BLaER1 (cell line): ENCODE measurements at regions not wholly inside any gene's neighbourhood (a gene's known extent, or its start where the extent isn't known, plus 50 kb on each side); places are given as distances from the start of the nearest gene placed in this dataset.

Source experiments
- H3K27ac ChIP-seq: shearing (Covaris generic); formaldehyde crosslinking; 2 replicates; pipeline ENCODE4 v1.8.1; 2022
- H3K27me3 ChIP-seq: shearing (Covaris generic); formaldehyde crosslinking; 2 replicates; pipeline ENCODE4 v1.8.1; 2022
- H3K36me3 ChIP-seq: shearing (Covaris generic); formaldehyde crosslinking; 2 replicates; pipeline ENCODE4 v1.8.1; 2022
- H3K4me1 ChIP-seq: shearing (Covaris generic); formaldehyde crosslinking; 2 replicates; pipeline ENCODE4 v1.8.1; 2022
- H3K4me2 ChIP-seq: shearing (Covaris generic); formaldehyde crosslinking; 2 replicates; pipeline ENCODE4 v1.8.1; 2022
- H3K4me3 ChIP-seq: shearing (Covaris generic); formaldehyde crosslinking; 2 replicates; pipeline ENCODE4 v1.8.1; 2022
- H3K9ac ChIP-seq: shearing (Covaris generic); formaldehyde crosslinking; 2 replicates; pipeline ENCODE4 v1.8.1; 2022
- H3K9me3 ChIP-seq: shearing (Covaris generic); formaldehyde crosslinking; 2 replicates; pipeline ENCODE4 v1.8.1; 2022
- H4K20me1 ChIP-seq: shearing (Covaris generic); formaldehyde crosslinking; 2 replicates; pipeline ENCODE4 v1.8.1; 2022
- Cebpa-rat ChIP-seq: shearing (Covaris generic); IDR thresholded peaks from 2 replicates; pipeline ENCODE4 v1.8.1; 2022

DNA sequence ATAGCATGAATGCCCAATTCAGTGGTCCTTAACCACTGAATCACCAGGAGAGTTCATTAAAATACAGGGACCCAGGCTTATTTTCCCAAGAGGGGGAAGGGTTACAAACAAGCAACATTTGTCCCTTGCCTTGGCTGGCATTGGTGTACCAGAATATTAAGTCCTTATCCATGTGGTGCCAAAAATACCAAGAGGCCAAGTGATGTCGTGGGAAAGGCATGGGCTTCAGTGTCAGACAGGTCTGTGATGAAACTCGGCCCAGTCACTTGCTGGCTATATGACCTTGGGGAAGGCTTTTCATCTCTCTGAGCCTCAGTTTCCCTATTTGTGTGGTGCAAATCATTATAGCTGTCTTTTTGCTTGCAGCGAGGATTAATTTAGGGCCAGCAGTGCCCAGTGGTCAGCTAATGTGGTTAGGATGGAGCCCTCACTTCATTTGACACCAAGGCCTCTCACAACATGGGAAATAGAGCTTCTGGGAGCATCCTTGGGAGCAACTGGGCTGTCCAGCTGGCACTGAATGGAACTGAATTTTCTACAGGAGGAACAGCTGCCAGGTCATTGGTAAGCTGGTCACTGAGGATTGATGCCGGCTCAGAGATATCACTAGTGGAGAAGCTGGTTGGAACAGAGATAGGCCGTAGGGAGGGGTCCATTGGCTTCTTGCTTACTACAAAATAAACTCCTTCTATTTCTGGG lies 77.2 kb upstream of the PPP2R5A start:
- H3K36me3 ChIP-seq, result no peaks in the 10 kb centered on the region
- no peaks in the 10 kb centered on the region for H3K27me3 ChIP-seq
- H3K27ac ChIP-seq, result no peak overlapping the region
- no peaks in the 10 kb centered on the region for H3K9me3 ChIP-seq
- no peak overlapping the region for H3K9ac ChIP-seq
- H3K4me3 ChIP-seq, result no peak overlapping the region
- no peak overlapping the region for H3K4me2 ChIP-seq
- no peak for TF ChIP-seq Cebpa-rat
- no peaks in the 10 kb centered on the region for H4K20me1 ChIP-seq
- no peaks in the 10 kb centered on the region for H3K4me1 ChIP-seq

DNA sequence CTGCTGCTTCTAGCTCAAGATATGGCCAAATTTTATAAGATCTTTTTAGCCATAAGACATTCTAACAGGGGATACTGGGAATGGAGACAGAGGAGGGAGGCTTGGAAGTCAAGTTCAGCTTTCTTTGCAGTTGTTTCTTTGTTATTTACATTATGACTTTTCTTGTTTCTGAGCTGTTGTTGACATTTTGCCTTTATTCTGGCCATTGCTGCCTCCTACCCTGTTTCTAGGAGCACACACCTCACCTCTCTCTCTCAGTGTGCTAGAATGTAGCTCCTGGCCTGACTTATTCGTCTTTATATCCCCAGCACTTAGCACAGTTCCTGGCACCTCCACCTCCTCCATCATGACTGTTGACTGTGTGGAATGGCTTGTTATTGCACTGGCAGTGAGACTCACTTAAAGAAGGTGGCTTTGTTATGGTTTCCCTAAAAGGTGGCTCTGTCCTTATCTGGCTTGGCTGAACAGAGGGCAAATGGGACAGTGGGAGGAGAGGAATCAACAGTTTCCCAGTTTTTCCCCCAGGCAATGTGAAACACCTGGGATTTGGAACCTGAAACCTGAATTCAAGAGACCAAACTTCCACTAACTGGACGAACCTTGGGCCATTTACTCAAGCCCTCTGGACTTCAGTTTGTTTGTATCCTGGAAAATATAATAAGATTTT lies 76.1 kb upstream of the PPP2R5A start:
- H3K4me1 ChIP-seq, result no peaks in the 10 kb centered on the region
- no peaks in the 10 kb centered on the region for H4K20me1 ChIP-seq
- TF ChIP-seq Cebpa-rat, result no peak
- no peaks in the 10 kb centered on the region for H3K27me3 ChIP-seq
- no peak overlapping the region for H3K4me3 ChIP-seq
- H3K27ac ChIP-seq, result no peak overlapping the region
- no peak overlapping the region for H3K9ac ChIP-seq
- H3K9me3 ChIP-seq, result no peaks in the 10 kb centered on the region
- H3K4me2 ChIP-seq, result no peak overlapping the region
- H3K36me3 ChIP-seq, result no peaks in the 10 kb centered on the region

DNA sequence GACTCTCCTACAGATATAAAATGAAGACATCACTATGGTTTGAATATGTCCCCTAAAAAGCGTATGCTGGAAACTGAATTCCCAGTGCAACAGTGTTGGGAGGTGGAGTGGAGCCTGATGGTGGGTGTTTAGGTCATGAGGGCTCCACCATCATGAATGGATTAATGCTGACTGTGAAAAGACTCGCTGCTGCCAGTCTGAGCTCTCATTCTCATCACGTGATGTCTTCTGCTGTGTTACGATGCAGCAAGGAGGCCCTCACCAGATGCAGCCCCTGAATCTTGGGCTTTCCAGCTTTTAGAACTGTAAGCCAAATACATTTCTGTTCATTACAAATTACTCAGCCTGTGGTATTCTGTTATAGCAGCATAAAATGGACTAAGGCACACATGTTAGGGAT lies 73.8 kb upstream of the PPP2R5A start:
- no peaks in the 10 kb centered on the region for H3K36me3 ChIP-seq
- H3K4me3 ChIP-seq, result no peak overlapping the region
- H3K9me3 ChIP-seq, result no peaks in the 10 kb centered on the region
- no peak overlapping the region for H3K9ac ChIP-seq
- no peaks in the 10 kb centered on the region for H3K4me1 ChIP-seq
- TF ChIP-seq Cebpa-rat, result no peak
- H4K20me1 ChIP-seq, result no peaks in the 10 kb centered on the region
- no peak overlapping the region for H3K4me2 ChIP-seq
- H3K27ac ChIP-seq, result no peak overlapping the region
- no peaks in the 10 kb centered on the region for H3K27me3 ChIP-seq

DNA sequence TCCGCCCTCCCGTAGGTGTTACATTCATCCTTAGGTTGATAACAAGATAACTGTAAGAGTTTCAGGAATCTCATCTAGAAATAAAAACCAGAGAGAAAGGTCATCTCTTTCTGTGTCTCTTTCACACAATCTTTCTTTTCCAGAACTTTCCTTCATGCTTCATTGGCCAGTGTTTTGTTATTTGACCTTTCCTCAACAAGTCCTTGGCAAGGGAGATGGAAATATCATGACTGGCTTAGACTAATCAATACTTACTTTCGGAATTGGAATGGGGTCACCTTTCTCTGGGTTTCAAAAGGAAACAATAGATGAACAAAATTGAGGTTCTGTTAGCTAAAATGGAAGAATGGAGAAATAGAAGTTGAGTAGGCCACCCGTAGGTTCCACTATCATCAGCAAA lies 72.9 kb upstream of the PPP2R5A start:
- Histone ChIP-seq H3K36me3 (no peaks in the 10 kb centered on the region), H3K9ac (no peak overlapping the region), H3K27me3 (no peaks in the 10 kb centered on the region), H3K4me2 (no peak overlapping the region), H3K9me3 (no peaks in the 10 kb centered on the region), H3K27ac (no peak overlapping the region), H3K4me1 (peaks cover 7% of the 10 kb centered on the region), H4K20me1 (no peaks in the 10 kb centered on the region), H3K4me3 (no peak overlapping the region)
- no peak for TF ChIP-seq Cebpa-rat

DNA sequence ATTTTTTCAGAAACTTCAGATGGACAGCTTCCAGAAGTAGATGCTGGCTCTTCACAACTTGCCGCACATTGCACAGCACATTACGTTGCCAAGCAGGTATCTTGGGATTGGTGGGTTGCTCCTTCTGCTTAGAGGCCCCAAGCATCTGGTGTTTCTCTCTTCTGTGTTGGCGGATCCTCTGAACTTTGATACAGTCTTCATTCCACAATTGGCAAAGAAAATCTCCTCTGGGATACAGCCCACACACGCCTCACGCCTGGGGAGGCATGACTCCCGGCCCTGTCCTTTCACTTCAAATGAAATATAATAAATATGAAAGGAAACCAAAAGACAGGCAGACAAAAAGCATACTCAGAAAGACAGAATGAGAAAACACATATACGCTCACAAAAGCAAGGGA lies 72.3 kb upstream of the PPP2R5A start:
- H3K27ac ChIP-seq, result no peak overlapping the region
- H3K4me3 ChIP-seq, result no peak overlapping the region
- no peak overlapping the region for H3K4me2 ChIP-seq
- peaks cover 13% of the 10 kb centered on the region for H3K4me1 ChIP-seq
- H3K36me3 ChIP-seq, result no peaks in the 10 kb centered on the region
- H4K20me1 ChIP-seq, result no peaks in the 10 kb centered on the region
- no peak overlapping the region for H3K9ac ChIP-seq
- no peaks in the 10 kb centered on the region for H3K27me3 ChIP-seq
- H3K9me3 ChIP-seq, result no peaks in the 10 kb centered on the region
- no peak for TF ChIP-seq Cebpa-rat

DNA sequence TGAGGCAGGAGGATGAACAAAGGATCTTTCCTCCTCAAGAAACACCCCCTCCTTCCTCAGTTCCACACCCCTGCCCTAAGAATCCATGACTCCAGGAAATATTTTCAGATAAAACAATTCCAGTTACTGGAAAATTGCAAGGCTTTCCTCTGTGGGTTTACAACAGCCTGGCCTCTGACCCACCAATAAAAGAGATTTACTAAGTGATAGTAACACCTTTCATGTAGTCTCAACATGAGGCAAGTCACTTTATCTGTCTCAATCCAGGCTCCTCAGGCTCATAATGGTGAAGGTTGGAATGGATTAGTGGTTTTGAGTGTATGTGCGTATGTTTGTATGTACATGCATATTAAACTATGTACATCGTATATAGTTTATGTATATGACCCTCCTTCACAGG lies 71.4 kb upstream of the PPP2R5A start:
- Histone ChIP-seq H3K4me3 (no peak overlapping the region), H3K9ac (no peak overlapping the region), H3K4me2 (no peak overlapping the region), H3K36me3 (no peaks in the 10 kb centered on the region), H3K27ac (no peak overlapping the region), H3K4me1 (peaks cover 22% of the 10 kb centered on the region), H3K9me3 (no peaks in the 10 kb centered on the region), H3K27me3 (no peaks in the 10 kb centered on the region), H4K20me1 (no peaks in the 10 kb centered on the region)
- TF ChIP-seq Cebpa-rat, result no peak

DNA sequence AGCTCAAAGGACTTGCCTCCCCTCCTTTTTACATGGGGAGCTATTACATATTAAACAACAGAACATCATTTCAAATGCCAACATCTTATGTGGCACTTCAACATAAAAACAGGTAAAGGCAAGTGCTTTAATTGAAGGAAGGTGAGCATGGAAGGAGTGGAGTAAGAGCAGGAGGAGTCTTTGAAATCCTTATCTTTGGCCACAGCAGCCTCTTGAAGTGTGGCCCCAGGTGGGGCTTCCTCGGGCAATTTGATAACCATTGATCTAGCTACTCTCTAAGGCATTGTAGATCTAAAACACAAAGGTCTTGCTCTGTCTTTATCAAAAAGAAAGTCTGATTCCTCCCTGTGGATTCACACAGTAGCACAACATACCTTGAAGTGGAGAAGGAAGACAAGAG lies 70.9 kb upstream of the PPP2R5A start:
- Histone ChIP-seq H3K4me2 (no peak overlapping the region), H3K9ac (no peak overlapping the region), H3K36me3 (no peaks in the 10 kb centered on the region), H3K9me3 (no peaks in the 10 kb centered on the region), H3K4me1 (peaks cover 27% of the 10 kb centered on the region), H3K27me3 (no peaks in the 10 kb centered on the region), H3K4me3 (no peak overlapping the region), H4K20me1 (no peaks in the 10 kb centered on the region), H3K27ac (no peak overlapping the region)
- TF ChIP-seq Cebpa-rat, result no peak

DNA sequence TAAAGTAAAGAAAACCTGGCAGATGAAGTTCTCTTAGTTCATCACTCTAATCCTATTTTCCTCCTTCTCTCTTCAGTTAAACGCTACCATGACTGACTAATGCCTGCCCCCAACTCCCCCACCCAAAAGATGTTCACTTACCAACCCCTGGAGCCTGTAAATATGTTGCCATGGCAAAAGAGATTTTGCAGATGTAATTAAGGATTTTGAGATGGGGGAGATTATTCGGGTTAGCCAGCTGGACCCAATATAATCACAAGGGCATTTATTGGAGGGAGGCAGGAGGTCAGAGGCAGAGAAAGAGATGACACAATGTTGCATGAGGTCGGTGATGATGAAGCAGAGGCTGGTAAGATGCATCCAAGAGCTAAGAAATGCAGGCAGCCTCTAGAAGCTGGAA lies 69.3 kb upstream of the PPP2R5A start:
- H4K20me1 ChIP-seq, result no peaks in the 10 kb centered on the region
- H3K4me3 ChIP-seq, result no peak overlapping the region
- no peaks in the 10 kb centered on the region for H3K27me3 ChIP-seq
- H3K4me1 ChIP-seq, result peaks cover 42% of the 10 kb centered on the region
- no peak overlapping the region for H3K4me2 ChIP-seq
- TF ChIP-seq Cebpa-rat, result no peak
- H3K9ac ChIP-seq, result no peak overlapping the region
- no peaks in the 10 kb centered on the region for H3K36me3 ChIP-seq
- H3K9me3 ChIP-seq, result no peaks in the 10 kb centered on the region
- H3K27ac ChIP-seq, result no peak overlapping the region

DNA sequence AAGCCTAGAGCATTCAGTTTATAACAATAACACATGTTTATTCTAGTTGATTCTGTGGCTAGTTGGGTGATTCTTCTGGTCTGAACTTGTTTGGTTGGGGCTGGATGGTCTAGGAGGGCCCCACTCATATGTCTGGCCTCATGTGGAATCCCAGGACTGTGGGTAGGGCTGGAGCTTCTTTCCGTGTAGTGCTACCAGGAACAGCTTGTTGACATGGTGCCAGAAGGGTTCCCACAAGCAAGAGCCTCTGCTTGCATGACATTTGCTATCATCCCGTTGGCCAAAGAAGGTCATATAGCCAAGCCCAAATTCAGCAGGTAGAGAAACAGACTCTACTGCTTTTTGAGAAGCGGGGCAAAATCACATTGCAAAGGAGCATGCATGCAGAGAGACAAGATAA lies 67.6 kb upstream of the PPP2R5A start:
- Histone ChIP-seq H3K9me3 (no peaks in the 10 kb centered on the region), H3K4me2 (peak overlapping the region; percentile 78), H3K27me3 (no peaks in the 10 kb centered on the region), H3K27ac (peak overlapping the region; percentile 82), H3K9ac (no peak overlapping the region; the same call in 1 of the 2 replicates), H3K36me3 (no peaks in the 10 kb centered on the region), H3K4me1 (peaks cover 51% of the 10 kb centered on the region), H4K20me1 (no peaks in the 10 kb centered on the region), H3K4me3 (no peak overlapping the region)
- no peak for TF ChIP-seq Cebpa-rat

DNA sequence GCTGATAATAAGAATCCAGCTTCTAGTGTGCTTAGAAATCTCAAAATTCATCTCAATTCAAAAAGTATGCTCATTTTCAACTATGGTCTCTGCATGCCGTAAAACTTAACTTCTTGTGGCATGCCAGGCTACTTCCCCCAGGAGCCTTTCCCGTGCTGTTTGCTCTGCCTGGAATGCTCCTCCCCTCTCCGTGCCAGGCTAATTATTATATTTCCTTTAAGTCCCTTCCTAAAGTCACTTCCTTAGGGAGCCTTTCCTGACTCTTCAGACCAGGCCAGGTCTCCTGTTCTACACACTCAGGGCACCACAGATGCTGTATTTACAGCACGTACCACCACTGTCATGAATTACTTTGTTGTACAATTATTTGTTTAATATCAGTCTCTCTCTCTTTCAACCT lies 67.1 kb upstream of the PPP2R5A start:
- no peaks in the 10 kb centered on the region for H3K27me3 ChIP-seq
- H4K20me1 ChIP-seq, result no peaks in the 10 kb centered on the region
- peak overlapping the region; percentile 65; the same call in 1 of the 2 replicates for H3K9ac ChIP-seq
- H3K36me3 ChIP-seq, result no peaks in the 10 kb centered on the region
- H3K27ac ChIP-seq, result peak overlapping the region; percentile 82
- no peak overlapping the region for H3K4me3 ChIP-seq
- TF ChIP-seq Cebpa-rat, result no peak
- H3K4me1 ChIP-seq, result peaks cover 51% of the 10 kb centered on the region
- peak overlapping the region; percentile 78 for H3K4me2 ChIP-seq
- no peaks in the 10 kb centered on the region for H3K9me3 ChIP-seq
